ENCODE measurements at regions not wholly inside any gene's neighbourhood (a gene's known extent, or its start where the extent isn't known, plus 50 kb on each side); places are given as distances from the start of the nearest gene placed in this dataset.

DNA sequence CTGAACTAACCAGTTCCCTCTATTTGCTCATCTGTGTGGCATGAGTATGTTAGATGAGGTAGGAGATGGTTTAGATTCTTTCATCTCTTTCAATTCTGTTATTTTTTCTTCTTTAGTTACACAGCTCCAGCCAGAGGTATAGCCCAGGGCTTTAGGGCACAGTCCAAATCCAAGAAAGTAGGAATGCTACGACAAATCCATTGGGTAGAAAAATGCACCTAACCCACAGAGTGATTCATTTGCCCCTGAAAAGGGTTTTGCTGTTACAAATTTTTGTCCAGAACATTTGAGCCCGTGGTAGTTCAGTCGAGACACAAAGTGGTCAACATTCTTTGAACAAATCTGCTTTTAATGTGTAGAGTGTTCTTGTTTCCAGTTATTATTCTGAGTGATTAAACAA, 250.7 kb downstream of the HS3ST3A1 start:
- CTCF ChIA-PET: no interaction called here
- BruUV-seq (replicated peaks): no TSS peak
- DNase-seq: no peak
- H3K9me3 Mint-ChIP-seq (ENCODE audit: low read depth, unreplicated experiment): peaks cover 9% of the 10 kb centered on the region
- TF ChIP-seq, protein P1, sequence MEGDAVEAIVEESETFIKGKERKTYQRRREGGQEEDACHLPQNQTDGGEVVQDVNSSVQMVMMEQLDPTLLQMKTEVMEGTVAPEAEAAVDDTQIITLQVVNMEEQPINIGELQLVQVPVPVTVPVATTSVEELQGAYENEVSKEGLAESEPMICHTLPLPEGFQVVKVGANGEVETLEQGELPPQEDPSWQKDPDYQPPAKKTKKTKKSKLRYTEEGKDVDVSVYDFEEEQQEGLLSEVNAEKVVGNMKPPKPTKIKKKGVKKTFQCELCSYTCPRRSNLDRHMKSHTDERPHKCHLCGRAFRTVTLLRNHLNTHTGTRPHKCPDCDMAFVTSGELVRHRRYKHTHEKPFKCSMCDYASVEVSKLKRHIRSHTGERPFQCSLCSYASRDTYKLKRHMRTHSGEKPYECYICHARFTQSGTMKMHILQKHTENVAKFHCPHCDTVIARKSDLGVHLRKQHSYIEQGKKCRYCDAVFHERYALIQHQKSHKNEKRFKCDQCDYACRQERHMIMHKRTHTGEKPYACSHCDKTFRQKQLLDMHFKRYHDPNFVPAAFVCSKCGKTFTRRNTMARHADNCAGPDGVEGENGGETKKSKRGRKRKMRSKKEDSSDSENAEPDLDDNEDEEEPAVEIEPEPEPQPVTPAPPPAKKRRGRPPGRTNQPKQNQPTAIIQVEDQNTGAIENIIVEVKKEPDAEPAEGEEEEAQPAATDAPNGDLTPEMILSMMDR (IDR thresholded peaks at IDR 0.05; ENCODE audit: unreplicated experiment): no peak
- no peak overlapping the region for H3K27ac Mint-ChIP-seq (ENCODE audit: unreplicated experiment)
- intact Hi-C loops (cut with micrococcal nuclease; ENCODE audit: unreplicated experiment): no loop called here
- H3K4me3 Mint-ChIP-seq (ENCODE audit: low read depth, unreplicated experiment): no peak overlapping the region
- H3K4me1 Mint-ChIP-seq (ENCODE audit: low read depth, unreplicated experiment): no peaks in the 10 kb centered on the region
- no peaks in the 10 kb centered on the region for H3K36me3 Mint-ChIP-seq (ENCODE audit: insufficient read depth, unreplicated experiment)
- H3K27me3 Mint-ChIP-seq (ENCODE audit: unreplicated experiment): no peaks in the 10 kb centered on the region

DNA sequence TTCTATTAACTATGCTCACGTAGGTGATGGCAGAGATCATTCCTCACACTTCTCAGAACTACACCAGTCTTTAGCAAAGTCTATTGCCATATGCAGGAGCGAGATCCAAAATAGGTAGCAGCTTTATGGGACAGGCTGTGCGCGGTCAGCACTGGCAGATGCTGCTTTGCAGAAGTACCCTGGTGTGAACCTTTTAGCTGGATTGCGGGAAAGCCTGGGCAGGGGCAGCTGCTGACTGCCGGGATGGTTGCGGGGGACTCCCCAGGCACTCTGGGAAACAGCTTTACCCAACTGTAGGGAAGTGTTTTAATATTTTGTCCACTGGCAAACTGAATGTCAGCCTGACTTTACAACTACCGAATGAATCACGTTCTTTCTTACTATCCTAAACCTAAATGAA, 251.3 kb downstream of the HS3ST3A1 start:
- Mint-ChIP-seq H3K27ac (ENCODE audit: unreplicated experiment) (no peak overlapping the region), H3K4me1 (ENCODE audit: low read depth, unreplicated experiment) (no peaks in the 10 kb centered on the region), H3K4me3 (ENCODE audit: low read depth, unreplicated experiment) (no peak overlapping the region), H3K27me3 (ENCODE audit: unreplicated experiment) (no peaks in the 10 kb centered on the region), H3K9me3 (ENCODE audit: low read depth, unreplicated experiment) (peaks cover 15% of the 10 kb centered on the region), H3K36me3 (ENCODE audit: insufficient read depth, unreplicated experiment) (no peaks in the 10 kb centered on the region)
- no peak for DNase-seq
- intact Hi-C loops (cut with micrococcal nuclease; ENCODE audit: unreplicated experiment): no loop called here
- no TSS peak for BruUV-seq (replicated peaks)
- CTCF ChIA-PET: no interaction called here
- TF ChIP-seq, protein P1 (IDR thresholded peaks at IDR 0.05; ENCODE audit: unreplicated experiment): no peak

DNA sequence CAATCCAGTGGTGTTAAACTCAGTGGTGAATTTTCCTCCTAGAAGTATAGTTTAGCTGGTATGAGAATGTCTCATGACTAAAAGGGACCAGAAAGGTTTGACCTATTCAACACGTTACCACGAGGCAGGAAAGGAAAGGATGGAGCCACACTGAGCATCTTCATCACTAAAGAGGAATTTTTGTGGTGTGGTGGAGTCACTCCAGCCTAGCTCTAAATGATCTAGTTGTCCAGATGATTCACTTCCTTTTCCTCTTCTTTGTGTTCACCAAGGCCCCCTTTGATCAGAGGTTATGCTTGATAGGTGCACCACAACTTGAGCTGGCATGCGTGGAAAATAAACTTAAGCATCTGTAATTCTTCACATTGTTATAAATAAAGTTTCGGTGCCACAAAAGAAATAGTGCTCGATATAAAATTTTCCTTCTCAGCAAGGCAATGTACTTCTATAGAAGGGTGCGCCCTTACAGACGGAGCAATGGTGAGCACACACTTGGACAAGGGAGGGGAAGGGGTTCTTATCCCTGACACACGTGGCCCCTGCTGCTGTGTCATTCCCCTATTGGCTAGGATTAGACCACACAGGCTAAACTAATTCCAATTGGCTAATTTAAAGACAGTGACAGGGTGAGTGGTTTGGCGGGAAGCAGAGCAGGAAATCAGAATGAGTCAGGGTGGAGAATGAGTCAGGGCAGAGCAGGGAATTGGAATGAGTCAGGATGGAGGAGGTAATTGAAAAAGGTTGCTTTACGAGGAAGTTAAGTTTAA, 254.6 kb downstream of the HS3ST3A1 start:
- no TSS peak for BruUV-seq (replicated peaks)
- Mint-ChIP-seq H3K4me3 (ENCODE audit: low read depth, unreplicated experiment) (no peak overlapping the region), H3K27ac (ENCODE audit: unreplicated experiment) (no peak overlapping the region), H3K36me3 (ENCODE audit: insufficient read depth, unreplicated experiment) (no peaks in the 10 kb centered on the region), H3K9me3 (ENCODE audit: low read depth, unreplicated experiment) (peaks cover 15% of the 10 kb centered on the region), H3K27me3 (ENCODE audit: unreplicated experiment) (no peaks in the 10 kb centered on the region), H3K4me1 (ENCODE audit: low read depth, unreplicated experiment) (no peaks in the 10 kb centered on the region)
- TF ChIP-seq, protein P1 (IDR thresholded peaks at IDR 0.05; ENCODE audit: unreplicated experiment): no peak
- CTCF ChIA-PET: no interaction called here
- DNase-seq: no peak
- intact Hi-C loops (cut with micrococcal nuclease; ENCODE audit: unreplicated experiment): no loop called here

DNA sequence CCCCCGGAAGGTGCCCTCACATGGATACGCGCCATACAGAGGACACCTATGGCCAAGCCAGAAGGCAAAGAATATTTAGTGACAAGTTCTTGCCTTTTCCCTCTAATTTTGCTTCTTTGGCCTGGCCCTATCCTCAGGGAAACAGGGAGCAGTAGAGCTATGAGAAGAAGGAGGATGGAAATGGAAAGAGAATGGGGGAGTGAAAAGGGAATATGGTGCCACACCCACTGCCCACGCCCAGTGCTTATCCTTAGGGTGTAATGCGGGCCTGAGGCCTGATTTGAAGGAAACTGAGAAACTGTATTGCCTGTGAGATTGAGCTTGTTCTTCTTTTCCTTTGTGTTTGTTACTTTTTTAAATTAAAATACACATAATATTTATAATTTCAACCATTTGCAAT, 255.1 kb downstream of the HS3ST3A1 start:
- CTCF ChIA-PET: no interaction called here
- H3K27me3 Mint-ChIP-seq (ENCODE audit: unreplicated experiment): no peaks in the 10 kb centered on the region
- intact Hi-C loops (cut with micrococcal nuclease; ENCODE audit: unreplicated experiment): no loop called here
- no peaks in the 10 kb centered on the region for H3K4me1 Mint-ChIP-seq (ENCODE audit: low read depth, unreplicated experiment)
- no TSS peak for BruUV-seq (replicated peaks)
- no peak for DNase-seq
- peaks cover 15% of the 10 kb centered on the region for H3K9me3 Mint-ChIP-seq (ENCODE audit: low read depth, unreplicated experiment)
- TF ChIP-seq, protein P1 (IDR thresholded peaks at IDR 0.05; ENCODE audit: unreplicated experiment): no peak
- no peaks in the 10 kb centered on the region for H3K36me3 Mint-ChIP-seq (ENCODE audit: insufficient read depth, unreplicated experiment)
- no peak overlapping the region for H3K4me3 Mint-ChIP-seq (ENCODE audit: low read depth, unreplicated experiment)
- H3K27ac Mint-ChIP-seq (ENCODE audit: unreplicated experiment): no peak overlapping the region

Data from Calu3 (cell line).